Bone marrow (tissue), 2 donors: ENCODE measurements at regions not wholly inside any gene's neighbourhood (a gene's known extent, or its start where the extent isn't known, plus 50 kb on each side); places are given as distances from the start of the nearest gene placed in this dataset.
A peak's percentile ranks its signal among the peaks of the same experiment; 100 is the strongest.
"Not testable (repeated sequence)": the region's sequence is repeated elsewhere in the genome, so short reads cannot be mapped to it uniquely, and the experiment has no call there.

Experiments used
- DNase-seq, 2 donors: peaks; one replicate each; lab custom pipeline; 2025; lab: John Stamatoyannopoulos, UW

DNA sequence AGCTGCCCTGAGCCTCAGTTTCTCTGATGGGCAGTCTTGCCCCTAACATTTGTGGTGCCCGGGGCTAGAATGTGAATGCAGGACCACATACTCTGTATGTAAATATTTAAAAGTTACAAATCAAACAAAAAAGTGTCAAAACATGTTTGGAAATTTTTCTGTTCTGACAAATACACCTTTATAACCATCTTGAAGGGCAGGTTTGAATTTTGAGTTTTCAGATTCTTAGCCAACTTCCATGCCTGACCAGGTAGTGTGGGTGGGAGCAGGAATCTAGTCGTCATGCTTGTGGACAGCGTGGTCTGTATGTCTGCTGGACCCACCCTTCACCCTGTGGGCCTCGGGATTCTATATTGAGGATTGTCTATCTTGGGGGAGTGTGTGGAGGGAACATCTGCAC lies 325.1 kb downstream of the SOX4 start:
- DNase-seq: no peak

DNA sequence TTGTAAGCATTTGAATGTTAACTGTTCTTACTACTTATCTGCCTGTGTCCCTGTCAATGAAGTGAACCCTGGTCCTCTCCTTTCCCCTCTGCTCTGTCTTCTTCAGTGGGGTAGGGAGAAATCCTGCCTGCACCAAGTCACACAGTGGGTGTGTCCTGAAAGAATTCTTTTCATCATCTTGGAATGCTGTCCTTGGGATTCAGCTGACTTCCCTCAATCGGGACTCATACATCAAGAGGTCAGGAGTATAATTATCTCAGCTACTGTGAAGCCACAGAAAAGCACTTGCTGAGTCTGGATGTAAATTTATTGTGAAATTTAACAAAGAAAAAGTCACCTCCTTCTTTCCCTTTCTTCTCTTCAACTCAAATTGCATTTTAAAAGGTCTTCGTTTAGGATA lies 328.5 kb downstream of the SOX4 start:
- no peak for DNase-seq

DNA sequence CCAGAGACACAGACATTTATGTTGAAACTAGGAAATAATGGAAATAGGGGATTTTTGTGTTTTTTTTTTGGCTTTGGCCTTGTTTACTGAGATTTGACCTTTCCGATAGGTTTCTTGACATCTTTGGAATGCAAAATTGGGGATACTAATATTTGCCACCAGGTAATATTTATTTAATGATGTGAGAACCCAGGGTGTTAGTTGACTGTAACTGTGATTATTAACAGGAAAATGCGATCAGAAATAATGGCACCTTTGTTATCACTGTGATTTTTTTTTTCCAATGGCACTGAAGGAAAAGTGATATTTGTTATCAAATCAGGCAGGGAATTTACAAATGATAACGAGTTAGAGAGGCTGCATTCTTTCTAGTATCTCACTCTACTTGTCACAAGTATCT lies 330.5 kb downstream of the SOX4 start:
- DNase-seq: no peak

DNA sequence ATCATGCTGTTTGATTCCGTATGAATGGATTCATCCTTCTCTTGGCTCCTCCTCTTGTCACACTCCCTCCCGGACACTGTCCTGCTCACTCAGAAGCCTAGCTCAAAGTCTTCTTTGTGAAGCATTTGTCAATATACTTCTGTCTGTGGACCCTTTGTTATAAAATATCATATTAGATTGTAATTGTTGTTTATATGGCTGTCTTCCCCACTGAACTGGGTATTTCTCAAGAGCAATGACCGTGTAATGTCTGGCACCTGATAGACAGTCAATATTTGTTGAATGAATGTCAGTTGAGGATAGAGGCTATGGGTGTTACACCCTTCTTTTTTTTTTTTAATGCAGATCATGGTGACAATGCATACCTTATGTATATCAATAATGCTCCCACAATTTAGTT lies 335.3 kb downstream of the SOX4 start:
- DNase-seq: no peak

DNA sequence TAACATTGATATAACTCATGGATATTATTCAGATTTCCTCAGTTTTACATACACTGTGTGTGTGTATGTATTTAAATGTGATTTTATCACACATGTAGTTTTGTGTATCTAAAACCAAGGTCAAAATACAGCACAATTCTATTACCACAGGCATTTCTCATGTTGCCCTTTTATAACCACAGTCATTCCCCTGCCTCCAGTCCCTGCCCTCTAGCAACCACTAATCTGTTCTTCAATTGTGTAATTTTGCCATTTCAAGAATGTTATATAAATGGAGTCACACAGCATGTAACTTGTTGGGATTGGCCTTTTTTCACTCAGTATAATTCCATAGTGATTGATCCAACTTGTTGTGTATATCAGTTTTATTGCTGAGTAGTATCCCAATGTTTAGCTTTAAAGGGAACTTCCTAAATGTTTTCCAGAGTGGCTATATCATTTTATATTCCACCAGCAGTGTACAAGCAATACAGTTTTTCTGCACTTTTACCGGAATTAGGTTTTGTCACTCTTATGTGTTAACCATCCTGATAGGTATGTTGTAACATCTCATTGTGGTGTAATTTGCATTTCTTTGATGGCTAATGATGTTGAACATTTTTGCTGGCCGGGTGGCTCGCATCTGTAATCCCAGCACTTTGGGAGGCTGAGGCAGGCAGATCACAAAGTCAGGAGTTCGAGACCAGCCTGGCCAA lies 338.2 kb downstream of the SOX4 start:
- DNase-seq: no peak

DNA sequence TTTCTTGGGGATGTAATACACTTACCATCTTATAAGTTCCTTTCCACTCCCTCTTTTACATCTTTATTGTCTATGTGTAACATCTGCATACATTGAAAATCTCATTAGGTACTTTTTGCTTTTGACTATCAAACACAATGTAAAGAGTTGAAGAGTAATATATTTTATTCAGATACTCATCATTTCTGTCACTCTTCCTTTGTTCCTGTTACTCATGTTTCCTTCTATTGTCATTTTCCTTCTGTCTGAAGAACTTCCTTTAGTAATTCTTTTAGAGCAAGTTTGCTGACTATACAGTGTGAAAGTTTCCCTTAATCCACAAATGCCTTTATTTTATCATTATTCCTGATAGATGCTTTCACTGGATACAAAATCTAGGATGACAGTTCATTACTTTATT lies 339.8 kb downstream of the SOX4 start:
- no peak for DNase-seq

DNA sequence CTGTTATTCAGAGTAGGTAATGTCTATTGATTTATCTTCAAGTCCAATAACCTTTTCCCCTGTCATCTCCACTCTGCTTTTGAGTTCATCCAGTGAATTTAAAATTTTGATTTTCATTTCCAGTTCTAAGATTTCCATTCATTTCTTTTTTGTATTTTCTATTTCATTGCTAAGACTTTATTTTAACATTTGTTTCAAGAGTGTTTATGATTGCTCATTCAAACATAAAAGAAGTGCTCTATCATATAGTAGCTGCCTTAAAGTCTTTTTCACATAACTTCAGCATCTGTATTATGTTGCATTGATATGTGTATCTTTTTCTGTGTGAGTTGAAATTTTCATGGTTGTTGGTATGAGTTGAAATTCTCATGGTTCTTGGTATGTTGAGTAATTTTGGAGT lies 341.6 kb downstream of the SOX4 start:
- no peak for DNase-seq

DNA sequence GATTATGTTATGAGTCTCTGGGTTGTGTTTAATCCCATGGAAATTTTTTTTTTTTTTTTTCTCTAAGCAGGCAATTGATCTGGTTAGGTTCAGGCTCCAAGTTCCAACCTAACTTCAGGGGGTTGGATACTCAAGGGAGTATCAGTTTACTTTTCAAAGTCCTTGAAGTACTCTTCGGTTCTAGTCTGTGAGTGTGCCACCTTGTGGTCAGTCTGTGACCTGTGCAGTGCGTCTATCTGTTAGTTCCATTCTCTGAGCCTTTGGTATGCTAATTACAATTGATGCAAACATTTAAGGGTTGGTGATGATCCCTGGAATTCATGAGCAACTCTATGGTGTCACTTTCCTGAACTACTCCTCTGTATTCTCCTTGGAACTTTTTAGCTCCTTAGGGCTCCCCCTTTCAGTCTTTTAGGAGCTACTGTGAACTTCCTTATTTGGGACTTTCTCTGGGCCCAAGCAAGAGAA lies 342.0 kb downstream of the SOX4 start:
- DNase-seq: peak in 1 of 2 donors; percentile 7

DNA sequence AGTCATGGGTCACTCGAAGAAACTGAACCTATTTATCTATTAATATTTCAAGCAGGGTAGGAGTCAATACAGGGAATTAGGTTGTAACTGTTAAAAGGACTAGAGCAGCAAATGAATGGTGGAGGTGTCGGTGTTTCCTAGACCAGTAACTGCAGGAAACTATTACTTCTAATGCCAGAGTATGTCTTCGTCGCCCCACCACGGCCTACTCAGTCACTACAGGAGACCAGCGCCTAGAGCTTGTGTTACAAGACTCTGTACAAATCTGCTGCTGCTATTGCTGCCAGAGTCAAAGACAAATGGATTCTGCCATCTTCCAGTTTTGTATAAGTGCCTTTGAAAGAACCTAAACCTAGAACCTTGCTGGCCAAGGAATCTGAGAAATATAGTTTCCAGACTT lies 343.9 kb downstream of the SOX4 start:
- DNase-seq: no peak

DNA sequence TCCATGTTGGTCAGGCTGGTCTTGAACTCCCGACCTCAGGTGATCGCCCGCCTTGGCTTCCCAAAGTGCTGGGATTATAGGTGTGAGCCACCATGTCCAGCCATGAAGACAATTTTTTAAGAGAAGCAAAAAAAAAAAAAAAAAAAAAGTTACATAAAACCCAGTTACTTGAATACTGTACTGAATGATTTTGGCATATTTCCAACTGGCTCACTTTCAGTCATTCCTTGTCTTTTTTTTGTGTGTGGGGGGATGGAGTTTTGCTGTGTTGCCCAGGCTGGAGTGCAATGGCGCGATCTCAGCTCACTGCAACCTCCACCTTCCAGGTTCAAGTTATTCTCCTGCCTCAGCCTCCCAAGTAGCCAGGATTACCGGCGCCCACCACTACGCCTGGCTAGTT lies 345.5 kb downstream of the SOX4 start:
- not testable (repeated sequence) for DNase-seq

DNA sequence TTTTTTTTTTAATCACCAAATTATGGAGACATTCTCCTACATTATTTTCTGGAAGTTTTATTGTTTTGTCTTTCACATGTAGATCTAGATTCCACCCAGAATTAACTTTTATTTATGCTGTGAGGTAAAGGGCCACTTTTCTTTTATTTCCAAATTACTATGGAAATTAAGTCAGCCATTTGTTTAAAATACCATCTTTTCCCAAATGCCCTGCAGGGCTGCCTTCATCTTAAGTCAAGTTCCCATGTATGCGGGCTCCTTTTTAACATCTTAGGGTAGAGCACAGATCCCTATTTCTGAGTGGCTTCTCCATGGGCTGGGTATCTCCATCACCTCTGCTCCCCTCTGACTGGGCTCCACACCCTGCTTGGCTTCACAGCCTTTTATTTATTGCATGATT lies 348.4 kb downstream of the SOX4 start:
- DNase-seq: no peak

DNA sequence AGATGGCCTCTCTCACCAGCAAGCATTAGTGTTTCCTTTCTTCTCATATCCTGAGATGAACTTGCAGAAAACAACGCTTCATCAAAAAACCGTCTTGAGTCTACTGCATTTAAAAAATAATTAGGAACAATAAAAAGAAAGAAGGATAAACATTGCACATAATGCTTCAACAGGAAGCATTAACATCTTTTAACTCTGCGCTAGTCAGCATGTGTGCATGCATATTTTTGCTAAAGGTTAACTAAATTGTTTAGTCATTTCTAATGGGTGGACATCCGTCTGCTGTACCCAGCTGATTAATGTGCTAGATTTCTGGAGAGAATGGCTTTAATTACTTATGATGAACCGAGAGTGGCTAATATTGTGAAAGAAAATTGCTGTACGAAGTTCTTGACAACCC lies 349.3 kb downstream of the SOX4 start:
- DNase-seq: no peak

DNA sequence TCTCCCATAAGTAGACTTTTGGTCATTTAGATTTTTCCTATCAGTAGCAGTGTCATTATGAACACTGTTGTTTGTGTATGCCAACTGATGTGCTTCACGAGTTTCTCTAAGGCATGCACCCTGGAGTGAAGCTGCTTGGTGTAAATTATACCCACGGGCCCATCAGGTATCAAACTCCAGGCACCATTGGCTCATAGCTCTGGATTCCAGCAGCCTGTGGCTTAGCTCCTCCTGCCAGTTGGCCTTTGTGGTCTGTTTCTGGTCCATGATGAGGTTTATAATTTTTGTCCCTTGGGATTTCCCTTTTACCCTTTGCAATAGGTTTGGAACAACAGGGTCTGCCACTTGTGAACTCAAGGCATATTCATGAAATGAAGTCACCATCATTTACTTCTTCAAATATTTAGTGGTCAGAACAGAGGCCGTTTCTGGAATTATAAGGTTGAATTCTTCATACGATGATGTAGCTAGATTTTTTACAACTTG lies 350.5 kb downstream of the PRL start:
- no peak for DNase-seq

DNA sequence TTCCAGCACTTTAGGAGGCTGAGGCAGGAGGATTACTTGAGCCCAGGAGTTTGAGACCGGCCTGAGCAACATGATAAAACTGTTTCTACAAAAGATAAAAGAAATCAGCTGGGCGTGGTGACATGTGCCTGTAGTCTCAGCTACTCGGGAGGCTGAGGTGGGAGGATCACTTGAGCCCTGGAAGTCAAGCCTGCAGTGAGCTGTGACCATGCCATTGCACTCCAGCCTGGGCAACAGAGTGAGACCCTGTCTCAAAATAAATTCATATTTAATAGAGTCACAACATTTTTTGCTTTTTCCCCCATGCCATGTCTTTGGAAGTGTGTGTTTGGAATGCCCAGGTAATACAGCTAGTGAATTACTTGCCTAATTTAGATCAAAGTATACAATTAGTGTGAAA lies 349.6 kb downstream of the PRL start:
- DNase-seq: not testable (repeated sequence)

DNA sequence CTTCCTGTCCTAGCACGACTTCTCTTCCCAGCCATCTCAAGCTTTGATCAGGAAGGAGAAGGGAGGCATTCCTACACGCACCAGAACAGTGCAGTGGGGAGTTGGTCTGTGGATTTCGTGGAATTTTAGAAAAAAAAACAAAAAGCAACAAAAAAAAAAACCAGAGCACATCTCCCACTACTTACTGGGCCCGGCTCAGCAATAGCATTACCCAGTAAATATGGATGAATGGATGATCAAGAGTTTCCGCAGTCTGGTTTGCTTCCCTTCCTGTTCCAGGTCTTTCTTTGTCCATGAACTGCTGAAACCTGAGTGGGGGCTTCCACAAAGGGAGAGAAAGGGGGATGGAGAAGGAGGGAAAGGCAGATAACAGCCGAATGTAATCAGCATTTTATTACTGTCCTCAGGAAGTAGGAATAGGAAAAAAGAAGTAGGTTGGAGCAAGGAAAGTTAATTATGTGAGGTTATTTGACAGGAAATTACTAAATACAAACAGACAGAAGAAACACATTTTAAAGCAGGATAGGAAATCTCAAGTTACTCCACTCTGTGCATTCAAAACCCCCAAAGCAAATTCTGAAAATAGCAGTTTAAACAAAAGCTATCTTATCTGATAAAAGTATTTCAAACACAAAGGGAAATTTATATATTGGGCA lies 349.0 kb downstream of the PRL start:
- DNase-seq: no peak

DNA sequence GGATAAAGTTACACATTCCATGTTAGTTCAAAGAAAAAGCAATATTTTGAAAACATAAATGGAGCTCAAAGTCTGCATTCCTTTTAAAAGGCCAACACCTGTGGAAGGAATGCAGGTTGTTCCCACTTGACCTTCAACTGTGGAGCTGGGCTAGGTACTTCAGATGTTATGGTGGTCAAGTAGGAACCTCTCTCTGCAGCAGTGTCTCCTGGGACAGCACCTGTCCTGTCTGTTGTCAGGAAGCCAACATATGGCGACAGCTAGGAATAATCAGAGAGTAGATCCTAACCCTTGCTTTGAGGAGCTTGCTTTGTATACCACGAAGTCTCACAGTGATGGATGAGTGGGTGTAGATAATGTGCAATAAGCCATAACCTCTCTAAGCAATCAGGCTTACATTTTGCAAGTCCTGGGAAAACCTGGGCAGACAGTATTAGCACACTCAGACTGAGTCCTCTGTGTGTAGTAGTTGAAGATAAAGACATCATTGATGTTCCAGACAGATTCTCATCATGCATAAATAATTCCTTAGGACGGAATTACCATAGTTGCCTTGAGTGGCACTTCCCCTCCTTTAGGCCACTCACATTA lies 347.5 kb downstream of the PRL start:
- no peak for DNase-seq

DNA sequence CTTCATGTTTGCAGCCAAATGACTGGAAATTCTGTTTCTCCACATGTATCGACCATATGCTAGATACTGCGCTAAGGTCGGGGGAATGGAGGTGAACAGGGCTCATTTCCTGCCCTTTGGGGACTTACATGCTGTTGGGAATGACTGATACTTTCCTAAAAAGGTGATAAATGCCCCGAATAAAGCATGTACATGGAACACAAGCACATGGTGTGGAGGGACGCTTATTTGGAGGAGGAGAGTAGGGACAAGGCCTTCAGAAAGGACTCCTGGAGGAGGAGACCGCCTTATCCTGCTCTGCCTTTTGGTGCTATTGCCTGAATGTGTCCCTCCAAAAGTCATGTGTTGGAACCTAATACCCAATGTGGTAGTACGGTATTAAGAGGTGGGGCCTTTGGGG lies 344.5 kb downstream of the PRL start:
- DNase-seq: no peak

DNA sequence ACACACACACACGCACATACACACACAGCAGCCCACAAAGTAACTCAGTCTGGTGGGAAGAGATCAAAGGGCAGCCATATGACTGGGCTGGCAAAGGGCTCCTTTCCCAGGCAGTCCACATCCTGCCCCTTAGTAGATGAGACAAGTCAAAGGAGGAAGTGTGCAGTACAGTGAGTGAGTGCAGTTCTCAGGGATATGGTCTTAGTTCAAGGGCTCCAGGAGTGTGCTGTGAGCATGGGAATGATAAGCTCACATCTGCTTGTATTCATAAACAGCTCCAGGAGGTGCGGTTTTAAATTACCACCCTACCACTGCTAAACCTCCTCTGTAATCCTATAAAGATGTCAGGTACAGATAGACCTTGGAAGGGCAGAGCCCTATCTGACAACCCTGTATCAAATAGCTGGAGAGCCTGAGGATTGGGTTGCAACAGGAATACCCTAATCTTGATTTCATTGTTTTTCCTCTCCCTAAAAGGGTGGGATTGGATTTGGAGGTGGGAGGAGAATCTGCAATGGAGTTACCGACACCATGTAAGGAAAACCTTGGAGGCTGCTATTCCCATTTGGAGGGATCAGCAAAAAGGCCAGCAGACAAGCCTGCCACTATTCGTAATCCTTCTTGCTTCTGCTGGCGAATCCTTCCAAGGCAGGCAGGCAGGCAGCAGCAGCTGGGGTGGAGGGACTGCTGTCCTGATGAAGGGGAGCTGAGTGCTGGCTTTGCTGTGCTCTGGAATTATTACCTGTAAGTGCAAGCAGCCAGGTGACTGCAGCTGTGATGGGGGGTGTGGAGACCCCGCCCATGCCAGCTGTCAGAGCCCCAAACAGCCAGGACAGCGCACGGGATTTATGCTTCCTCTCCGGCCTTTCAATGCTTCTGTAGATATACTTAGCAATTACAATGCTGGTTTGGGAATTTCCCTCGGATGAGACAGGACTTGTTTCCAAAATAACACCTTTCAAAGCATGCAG lies 342.7 kb downstream of the PRL start:
- DNase-seq: peak in 1 of 2 donors; percentile 38

DNA sequence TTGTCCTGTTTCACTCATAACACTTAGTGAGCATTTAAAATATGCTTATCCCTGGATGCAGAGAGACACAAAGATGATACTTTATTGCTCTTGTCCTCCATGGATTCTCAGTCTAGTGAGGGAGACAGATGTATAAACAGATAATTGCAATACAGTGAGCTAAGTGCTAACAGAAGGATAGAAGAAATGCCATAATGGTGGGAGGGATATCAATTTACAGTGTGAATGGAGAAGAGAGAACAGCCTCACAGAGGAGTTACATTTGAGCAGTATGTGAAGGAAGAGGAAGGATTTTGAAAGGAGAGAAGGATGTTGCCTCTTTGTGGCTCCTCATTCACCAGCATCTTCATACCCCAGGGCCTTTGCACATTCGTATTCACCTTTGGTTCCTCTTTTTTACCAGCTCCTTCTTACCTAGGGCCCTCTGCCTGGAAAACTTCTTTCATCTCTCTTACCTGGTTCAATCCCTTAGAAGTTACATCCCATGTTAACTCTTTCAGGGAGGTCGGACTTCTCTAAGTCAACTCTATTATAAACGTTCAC lies 341.7 kb downstream of the PRL start:
- no peak for DNase-seq

DNA sequence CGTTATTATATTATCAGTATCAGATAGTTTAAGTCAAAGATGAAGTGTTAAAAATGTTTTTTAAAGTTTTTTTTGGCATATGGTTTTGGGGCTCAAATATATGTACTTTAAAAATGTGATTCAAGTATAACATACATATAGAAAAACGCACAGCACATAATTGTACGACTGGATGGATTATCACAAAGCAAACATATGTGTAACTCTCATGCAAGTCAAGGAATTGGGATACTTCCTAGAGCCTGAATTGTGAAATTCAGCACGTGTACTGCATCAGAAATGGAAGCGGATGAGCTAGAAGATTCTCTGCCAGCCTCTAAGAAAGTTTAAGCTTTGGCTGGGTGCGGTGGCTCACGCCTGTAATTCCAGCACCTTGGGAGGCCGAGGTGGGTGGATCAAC lies 340.9 kb downstream of the PRL start:
- DNase-seq: no peak

DNA sequence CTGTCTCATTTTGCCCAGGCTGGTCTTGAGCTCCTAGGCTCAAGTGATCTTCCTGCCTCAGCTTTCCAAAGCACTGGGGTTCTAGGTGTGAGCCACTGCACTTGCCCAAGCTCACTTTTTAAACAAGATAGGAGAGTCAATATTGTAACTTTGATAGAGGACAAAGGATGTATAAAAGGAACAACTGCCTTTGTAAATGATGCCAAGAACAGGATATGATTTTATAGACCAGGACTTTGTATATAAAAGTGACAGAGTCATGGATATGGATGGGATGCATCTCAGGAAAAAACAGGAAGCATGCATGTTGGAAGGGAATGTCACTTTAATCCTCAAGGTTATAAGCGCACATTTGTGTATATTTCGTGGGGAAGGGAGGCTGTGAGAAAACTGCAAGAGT lies 338.4 kb downstream of the PRL start:
- DNase-seq: no peak

DNA sequence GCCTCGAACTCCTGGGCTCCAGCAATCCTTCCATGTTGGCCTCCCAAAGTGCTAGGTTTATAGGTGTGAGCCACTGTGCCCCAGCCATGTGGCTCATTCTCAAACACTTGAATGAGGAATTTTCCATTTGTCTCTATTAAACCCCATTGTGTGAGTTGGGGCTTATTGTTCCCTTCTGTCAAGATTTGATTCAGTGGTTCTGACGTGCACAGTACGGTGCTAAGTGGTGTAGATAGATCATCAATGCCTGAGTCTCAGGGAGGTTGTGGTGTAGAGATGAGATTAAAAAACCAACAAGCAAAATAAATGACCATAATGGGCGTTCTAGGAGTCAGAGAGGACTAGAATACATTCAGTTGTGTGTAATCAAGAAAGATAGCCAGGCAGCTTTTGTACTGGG lies 335.6 kb downstream of the PRL start:
- DNase-seq: no peak
